WTC11 (cell line): ENCODE measurements at regions not wholly inside any gene's neighbourhood (a gene's known extent, or its start where the extent isn't known, plus 50 kb on each side); places are given as distances from the start of the nearest gene placed in this dataset.
"Not testable (repeated sequence)": the region's sequence is repeated elsewhere in the genome, so short reads cannot be mapped to it uniquely, and the experiment has no call there.

Source experiments
- ATAC-seq: fragments of 200-7000 bp; cut with Tn5 transposase; 2 replicates; pipeline ENCODE4 v1.10.0; 2021; ENCODE audit warnings: mild to moderate bottlenecking, moderate library complexity
- CTCF ChIA-PET: fragments of 300-600 bp; sonication (Branson Sonifier 250); formaldehyde crosslinking; loops from one replicate; lab custom pipeline; 2021; ENCODE audit warnings: antibody characterized with exemption; lab: Charles Lee
- POLR2A ChIA-PET: fragments of 350-600 bp; sonication (Branson Sonifier 250); formaldehyde crosslinking; loops from one replicate; lab custom pipeline; 2021; ENCODE audit warnings: antibody characterized with exemption; lab: Charles Lee
- DNase-seq: peaks from one replicate; pipeline ENCODE4 v3.0.0; 2021; ENCODE audit warnings: low spot score
- H3K27ac Mint-ChIP-seq: 2 replicates; pipeline ENCODE4 v1.8.0; 2021; ENCODE audit warnings: mixed read lengths
- H3K27me3 Mint-ChIP-seq: 2 replicates; pipeline ENCODE4 v1.8.0; 2021; ENCODE audit warnings: low read depth, mild to moderate bottlenecking, moderate library complexity, mixed read lengths
- H3K36me3 Mint-ChIP-seq: 2 replicates; pipeline ENCODE4 v1.8.0; 2021; ENCODE audit warnings: mixed read lengths
- H3K4me1 Mint-ChIP-seq: 2 replicates; pipeline ENCODE4 v1.8.0; 2022; ENCODE audit warnings: mixed read lengths
- H3K4me3 Mint-ChIP-seq: 2 replicates; pipeline ENCODE4 v1.8.0; 2021; ENCODE audit warnings: mild to moderate bottlenecking, moderate library complexity, mixed read lengths
- H3K9me3 Mint-ChIP-seq: 2 replicates; pipeline ENCODE4 v1.8.0; 2021; ENCODE audit warnings: mixed read lengths
- CTCF ChIP-seq: fragments of 200-600 bp; IDR thresholded peaks from 2 replicates; pipeline ENCODE4 v1.8.0; 2022; ENCODE audit warnings: antibody characterized with exemption

GRCh38 chr9:42443414-42443813 lies 260.0 kb downstream of the SPATA31A6 start:
- CTCF ChIA-PET, POLR2A ChIA-PET, H3K4me1 Mint-ChIP-seq: not testable (repeated sequence)

GRCh38 chr9:42461436-42461835 lies 278.0 kb downstream of the SPATA31A6 start:
- H3K27ac Mint-ChIP-seq, H3K27me3 Mint-ChIP-seq, POLR2A ChIA-PET, H3K9me3 Mint-ChIP-seq, DNase-seq, ATAC-seq, H3K4me3 Mint-ChIP-seq, H3K4me1 Mint-ChIP-seq, H3K36me3 Mint-ChIP-seq, CTCF ChIA-PET: not testable (repeated sequence)

More at GRCh38 chr9:42443414-42443813, 260.0 kb downstream of the SPATA31A6 start:
- not testable (repeated sequence) for H3K27ac Mint-ChIP-seq, ATAC-seq, DNase-seq, H3K36me3 Mint-ChIP-seq, H3K4me3 Mint-ChIP-seq, H3K9me3 Mint-ChIP-seq, H3K27me3 Mint-ChIP-seq

GRCh38 chr9:42461863-42462262 lies 278.4 kb downstream of the SPATA31A6 start:
- CTCF ChIA-PET, H3K4me1 Mint-ChIP-seq, DNase-seq, H3K27ac Mint-ChIP-seq, H3K9me3 Mint-ChIP-seq, POLR2A ChIA-PET, H3K27me3 Mint-ChIP-seq, H3K4me3 Mint-ChIP-seq, ATAC-seq, H3K36me3 Mint-ChIP-seq: not testable (repeated sequence)

GRCh38 chr9:42463981-42464380 lies 280.5 kb downstream of the SPATA31A6 start:
- H3K36me3 Mint-ChIP-seq, H3K4me1 Mint-ChIP-seq, DNase-seq, H3K27ac Mint-ChIP-seq, POLR2A ChIA-PET, H3K9me3 Mint-ChIP-seq, CTCF ChIA-PET, H3K4me3 Mint-ChIP-seq, H3K27me3 Mint-ChIP-seq, ATAC-seq: not testable (repeated sequence)

- H3K4me1 Mint-ChIP-seq, H3K27me3 Mint-ChIP-seq, H3K9me3 Mint-ChIP-seq, POLR2A ChIA-PET, H3K36me3 Mint-ChIP-seq, CTCF ChIA-PET, H3K4me3 Mint-ChIP-seq, H3K27ac Mint-ChIP-seq, ATAC-seq: not testable (repeated sequence)
- TF ChIP-seq CTCF: 0 out of 2 replicates have a peak, but pooled peaks have one; percentile 16
- DNase-seq: peak; percentile 25
Observed at GRCh38 chr9:42470577-42470976, 287.1 kb downstream of the SPATA31A6 start.

- H3K4me1 Mint-ChIP-seq, H3K36me3 Mint-ChIP-seq, CTCF ChIA-PET, H3K27ac Mint-ChIP-seq, H3K27me3 Mint-ChIP-seq, DNase-seq, H3K9me3 Mint-ChIP-seq, POLR2A ChIA-PET, H3K4me3 Mint-ChIP-seq: not testable (repeated sequence)
- ATAC-seq: peak; percentile 74
Observed at GRCh38 chr9:42490989-42491388, 307.5 kb downstream of the SPATA31A6 start.

- H3K4me1 Mint-ChIP-seq, H3K27me3 Mint-ChIP-seq, DNase-seq, H3K4me3 Mint-ChIP-seq, ATAC-seq, POLR2A ChIA-PET, CTCF ChIA-PET, H3K9me3 Mint-ChIP-seq, H3K27ac Mint-ChIP-seq, H3K36me3 Mint-ChIP-seq: not testable (repeated sequence)
Observed at GRCh38 chr9:42502620-42503264, 319.3 kb downstream of the SPATA31A6 start.

GRCh38 chr9:42508111-42508510 lies 324.7 kb downstream of the SPATA31A6 start:
- ATAC-seq, H3K27ac Mint-ChIP-seq, H3K27me3 Mint-ChIP-seq, DNase-seq, CTCF ChIA-PET, H3K4me1 Mint-ChIP-seq, H3K36me3 Mint-ChIP-seq, H3K9me3 Mint-ChIP-seq, POLR2A ChIA-PET, H3K4me3 Mint-ChIP-seq: not testable (repeated sequence)

GRCh38 chr9:42513535-42513934 lies 330.1 kb downstream of the SPATA31A6 start:
- ATAC-seq: peak; percentile 69
- POLR2A ChIA-PET, CTCF ChIA-PET: not testable (repeated sequence)

GRCh38 chr9:42534325-42534983 lies 351.0 kb downstream of the SPATA31A6 start:
- ATAC-seq, H3K4me1 Mint-ChIP-seq, POLR2A ChIA-PET, DNase-seq, H3K27ac Mint-ChIP-seq, H3K4me3 Mint-ChIP-seq, H3K36me3 Mint-ChIP-seq, H3K27me3 Mint-ChIP-seq, CTCF ChIA-PET, H3K9me3 Mint-ChIP-seq: not testable (repeated sequence)

More at GRCh38 chr9:42513535-42513934, 330.1 kb downstream of the SPATA31A6 start:
- not testable (repeated sequence) for H3K4me3 Mint-ChIP-seq, H3K4me1 Mint-ChIP-seq, H3K36me3 Mint-ChIP-seq, H3K27me3 Mint-ChIP-seq, H3K27ac Mint-ChIP-seq, DNase-seq, H3K9me3 Mint-ChIP-seq

GRCh38 chr9:42534984-42535325 lies 351.5 kb downstream of the SPATA31A6 start:
- H3K9me3 Mint-ChIP-seq, H3K27me3 Mint-ChIP-seq, H3K4me1 Mint-ChIP-seq, CTCF ChIA-PET, H3K4me3 Mint-ChIP-seq, H3K27ac Mint-ChIP-seq, H3K36me3 Mint-ChIP-seq, POLR2A ChIA-PET: not testable (repeated sequence)
- peak; percentile 53 for DNase-seq
- peak; percentile 61; the same call in 1 of the 2 replicates for ATAC-seq
